ENCODE measurements at regions not wholly inside any gene's neighbourhood (a gene's known extent, or its start where the extent isn't known, plus 50 kb on each side); places are given as distances from the start of the nearest gene placed in this dataset.

GRCh38 chr2:52345082-52345481 is 1313.2 kb upstream of the NRXN1 start:
- TF ChIP-seq CTCF (IDR thresholded peaks at IDR 0.05 in 2 of 3, conservative IDR thresholded peaks at IDR 0.05 in 1 of 3; ENCODE audit: control insufficient read depth in 2 of 3, extremely low read depth in 1 of 3, insufficient read depth in 1 of 3, low read depth in 3 of 3, low read length in 3 of 3) (no peak), SREBF2 (IDR thresholded peaks at IDR 0.05; ENCODE audit: low read length) (no peak), NRF1 (conservative IDR thresholded peaks at IDR 0.05; ENCODE audit: low read depth, low read length) (no peak), SMC3 (IDR thresholded peaks at IDR 0.05; ENCODE audit: borderline replicate concordance, low read length) (no peak), ATF7 (IDR thresholded peaks at IDR 0.05; ENCODE audit: low read depth) (no peak), GABPA (IDR thresholded peaks at IDR 0.05; ENCODE audit: low read depth) (no peak), ZBTB33 (IDR thresholded peaks at IDR 0.05) (no peak), PRDM15 (CRISPR knock-in tag; IDR thresholded peaks at IDR 0.05) (no peak), RFX5 (IDR thresholded peaks at IDR 0.05; ENCODE audit: low read depth, low read length) (no peak)
- TF ChIP-seq, protein P1, sequence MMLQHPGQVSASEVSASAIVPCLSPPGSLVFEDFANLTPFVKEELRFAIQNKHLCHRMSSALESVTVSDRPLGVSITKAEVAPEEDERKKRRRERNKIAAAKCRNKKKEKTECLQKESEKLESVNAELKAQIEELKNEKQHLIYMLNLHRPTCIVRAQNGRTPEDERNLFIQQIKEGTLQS (IDR thresholded peaks at IDR 0.05; ENCODE audit: borderline replicate concordance, extremely low read depth, low read depth, low read length): no peak
- TF ChIP-seq, protein P2, sequence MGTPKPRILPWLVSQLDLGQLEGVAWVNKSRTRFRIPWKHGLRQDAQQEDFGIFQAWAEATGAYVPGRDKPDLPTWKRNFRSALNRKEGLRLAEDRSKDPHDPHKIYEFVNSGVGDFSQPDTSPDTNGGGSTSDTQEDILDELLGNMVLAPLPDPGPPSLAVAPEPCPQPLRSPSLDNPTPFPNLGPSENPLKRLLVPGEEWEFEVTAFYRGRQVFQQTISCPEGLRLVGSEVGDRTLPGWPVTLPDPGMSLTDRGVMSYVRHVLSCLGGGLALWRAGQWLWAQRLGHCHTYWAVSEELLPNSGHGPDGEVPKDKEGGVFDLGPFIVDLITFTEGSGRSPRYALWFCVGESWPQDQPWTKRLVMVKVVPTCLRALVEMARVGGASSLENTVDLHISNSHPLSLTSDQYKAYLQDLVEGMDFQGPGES (IDR thresholded peaks at IDR 0.05): no peak
